B cell (primary cell): ENCODE measurements at regions not wholly inside any gene's neighbourhood (a gene's known extent, or its start where the extent isn't known, plus 50 kb on each side); places are given as distances from the start of the nearest gene placed in this dataset.

Source experiments
- EZH2 ChIP-seq: IDR thresholded peaks from 2 replicates; pipeline ENCODE4 v1.6.1; 2012; ENCODE audit warnings: borderline replicate concordance, low read depth, mild to moderate bottlenecking, moderate library complexity, low read length; ENCODE audit not compliant: insufficient read depth, poor library complexity, severe bottlenecking
- TF ChIP-seq, protein P1 (sequence below): fragments of 200-600 bp; IDR thresholded peaks from one replicate; pipeline ENCODE4 v1.8.0; 2022; ENCODE audit warnings: antibody characterized with exemption, mild to moderate bottlenecking

GRCh38 chr7:51639661-51640334, 323.2 kb upstream of the COBL start:
- TF ChIP-seq, protein P1, sequence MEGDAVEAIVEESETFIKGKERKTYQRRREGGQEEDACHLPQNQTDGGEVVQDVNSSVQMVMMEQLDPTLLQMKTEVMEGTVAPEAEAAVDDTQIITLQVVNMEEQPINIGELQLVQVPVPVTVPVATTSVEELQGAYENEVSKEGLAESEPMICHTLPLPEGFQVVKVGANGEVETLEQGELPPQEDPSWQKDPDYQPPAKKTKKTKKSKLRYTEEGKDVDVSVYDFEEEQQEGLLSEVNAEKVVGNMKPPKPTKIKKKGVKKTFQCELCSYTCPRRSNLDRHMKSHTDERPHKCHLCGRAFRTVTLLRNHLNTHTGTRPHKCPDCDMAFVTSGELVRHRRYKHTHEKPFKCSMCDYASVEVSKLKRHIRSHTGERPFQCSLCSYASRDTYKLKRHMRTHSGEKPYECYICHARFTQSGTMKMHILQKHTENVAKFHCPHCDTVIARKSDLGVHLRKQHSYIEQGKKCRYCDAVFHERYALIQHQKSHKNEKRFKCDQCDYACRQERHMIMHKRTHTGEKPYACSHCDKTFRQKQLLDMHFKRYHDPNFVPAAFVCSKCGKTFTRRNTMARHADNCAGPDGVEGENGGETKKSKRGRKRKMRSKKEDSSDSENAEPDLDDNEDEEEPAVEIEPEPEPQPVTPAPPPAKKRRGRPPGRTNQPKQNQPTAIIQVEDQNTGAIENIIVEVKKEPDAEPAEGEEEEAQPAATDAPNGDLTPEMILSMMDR, result no peak
- no peak for TF ChIP-seq EZH2
